Calu3 (cell line): ENCODE measurements at regions not wholly inside any gene's neighbourhood (a gene's known extent, or its start where the extent isn't known, plus 50 kb on each side); places are given as distances from the start of the nearest gene placed in this dataset.

Source experiments
- BruUV-seq: library from RNA; stranded (reverse); fragments of 400-500 nt; replicated peaks from 2 replicates; lab custom pipeline; 2021; lab: Mats Ljungman, UMichigan
- CTCF ChIA-PET: fragments of 300-600 bp; sonication (Branson Sonifier 250); formaldehyde crosslinking; loops from one replicate; lab custom pipeline; 2022; ENCODE audit warnings: antibody characterized with exemption; lab: Charles Lee
- DNase-seq: peaks from one replicate; pipeline ENCODE4 v3.0.0; 2022
- H3K27ac Mint-ChIP-seq: one replicate; pipeline ENCODE4 v1.8.0; 2022; ENCODE audit warnings: mixed read lengths; ENCODE audit not compliant: unreplicated experiment
- H3K27me3 Mint-ChIP-seq: one replicate; pipeline ENCODE4 v1.8.0; 2022; ENCODE audit warnings: mixed read lengths; ENCODE audit not compliant: unreplicated experiment
- H3K36me3 Mint-ChIP-seq: one replicate; pipeline ENCODE4 v1.8.0; 2022; ENCODE audit warnings: mild to moderate bottlenecking, moderate library complexity, mixed read lengths; ENCODE audit not compliant: insufficient read depth, unreplicated experiment
- H3K4me1 Mint-ChIP-seq: one replicate; pipeline ENCODE4 v1.8.0; 2022; ENCODE audit warnings: mild to moderate bottlenecking, low read depth, mixed read lengths; ENCODE audit not compliant: unreplicated experiment
- H3K4me3 Mint-ChIP-seq: one replicate; pipeline ENCODE4 v1.8.0; 2022; ENCODE audit warnings: mild to moderate bottlenecking, low read depth, moderate library complexity, mixed read lengths; ENCODE audit not compliant: unreplicated experiment
- H3K9me3 Mint-ChIP-seq: one replicate; pipeline ENCODE4 v1.8.0; 2022; ENCODE audit warnings: low read depth, mixed read lengths; ENCODE audit not compliant: unreplicated experiment
- intact Hi-C: fragments of 100-400 bp; cut with micrococcal nuclease; formaldehyde crosslinking; loops from one replicate; pipeline ENCODE4 v1.10.0; 2022; ENCODE audit not compliant: unreplicated experiment
- TF ChIP-seq, protein P1 (sequence below): fragments of 200-600 bp; IDR thresholded peaks from one replicate; pipeline ENCODE4 v1.8.0; 2022; ENCODE audit warnings: antibody characterized with exemption; ENCODE audit not compliant: unreplicated experiment

DNA sequence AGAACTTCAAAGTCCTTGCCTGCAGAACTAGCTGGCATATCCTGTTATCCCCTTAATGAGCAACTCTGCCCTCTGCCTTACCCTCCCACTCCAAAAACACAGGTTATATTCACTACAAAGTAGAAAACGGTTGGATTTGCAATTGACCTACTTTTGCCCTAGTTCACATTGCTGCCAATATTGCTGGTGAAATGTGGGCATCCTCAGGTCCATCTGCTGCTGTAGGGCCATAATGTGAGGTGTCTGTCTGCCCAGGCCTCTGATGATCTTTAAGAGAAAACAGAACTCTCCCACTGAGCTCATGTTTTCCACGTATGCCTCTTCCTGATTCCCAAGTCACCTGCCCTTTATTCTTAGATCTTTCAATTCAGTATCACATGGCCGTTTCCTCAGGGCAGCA, 294.0 kb upstream of the CDH20 start:
- peaks cover 2% of the 10 kb centered on the region for H3K9me3 Mint-ChIP-seq
- no peaks in the 10 kb centered on the region for H3K4me1 Mint-ChIP-seq
- H3K27ac Mint-ChIP-seq, result no peak overlapping the region
- H3K4me3 Mint-ChIP-seq, result no peak overlapping the region
- intact Hi-C loops, result no loop called here
- TF ChIP-seq, protein P1, sequence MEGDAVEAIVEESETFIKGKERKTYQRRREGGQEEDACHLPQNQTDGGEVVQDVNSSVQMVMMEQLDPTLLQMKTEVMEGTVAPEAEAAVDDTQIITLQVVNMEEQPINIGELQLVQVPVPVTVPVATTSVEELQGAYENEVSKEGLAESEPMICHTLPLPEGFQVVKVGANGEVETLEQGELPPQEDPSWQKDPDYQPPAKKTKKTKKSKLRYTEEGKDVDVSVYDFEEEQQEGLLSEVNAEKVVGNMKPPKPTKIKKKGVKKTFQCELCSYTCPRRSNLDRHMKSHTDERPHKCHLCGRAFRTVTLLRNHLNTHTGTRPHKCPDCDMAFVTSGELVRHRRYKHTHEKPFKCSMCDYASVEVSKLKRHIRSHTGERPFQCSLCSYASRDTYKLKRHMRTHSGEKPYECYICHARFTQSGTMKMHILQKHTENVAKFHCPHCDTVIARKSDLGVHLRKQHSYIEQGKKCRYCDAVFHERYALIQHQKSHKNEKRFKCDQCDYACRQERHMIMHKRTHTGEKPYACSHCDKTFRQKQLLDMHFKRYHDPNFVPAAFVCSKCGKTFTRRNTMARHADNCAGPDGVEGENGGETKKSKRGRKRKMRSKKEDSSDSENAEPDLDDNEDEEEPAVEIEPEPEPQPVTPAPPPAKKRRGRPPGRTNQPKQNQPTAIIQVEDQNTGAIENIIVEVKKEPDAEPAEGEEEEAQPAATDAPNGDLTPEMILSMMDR, result no peak
- H3K36me3 Mint-ChIP-seq, result no peaks in the 10 kb centered on the region
- no peak for DNase-seq
- no peaks in the 10 kb centered on the region for H3K27me3 Mint-ChIP-seq
- CTCF ChIA-PET, result no interaction called here
- no TSS peak for BruUV-seq

- Mint-ChIP-seq H3K27ac (no peak overlapping the region), H3K27me3 (no peaks in the 10 kb centered on the region), H3K4me1 (no peaks in the 10 kb centered on the region), H3K9me3 (peaks cover 2% of the 10 kb centered on the region), H3K4me3 (no peak overlapping the region), H3K36me3 (no peaks in the 10 kb centered on the region)
- TF ChIP-seq, protein P1, result no peak
- DNase-seq, result no peak
- intact Hi-C loops, result no loop called here
- CTCF ChIA-PET, result no interaction called here
- no TSS peak for BruUV-seq
Observed at GRCh38 chr18:61047794-61048193, 285.4 kb upstream of the CDH20 start.

GRCh38 chr18:61057443-61057842, 275.8 kb upstream of the CDH20 start:
- no peak overlapping the region for H3K4me3 Mint-ChIP-seq
- peaks cover 3% of the 10 kb centered on the region for H3K9me3 Mint-ChIP-seq
- CTCF ChIA-PET, result no interaction called here
- DNase-seq, result no peak
- no peaks in the 10 kb centered on the region for H3K4me1 Mint-ChIP-seq
- H3K27ac Mint-ChIP-seq, result no peak overlapping the region
- no peaks in the 10 kb centered on the region for H3K36me3 Mint-ChIP-seq
- TF ChIP-seq, protein P1, result no peak
- intact Hi-C loops, result no loop called here
- H3K27me3 Mint-ChIP-seq, result no peaks in the 10 kb centered on the region
- no TSS peak for BruUV-seq

GRCh38 chr18:61062258-61062657, 271.0 kb upstream of the CDH20 start:
- intact Hi-C loops, result no loop called here

More at GRCh38 chr18:61062258-61062657, 271.0 kb upstream of the CDH20 start:
- no peaks in the 10 kb centered on the region for H3K36me3 Mint-ChIP-seq
- no peak for DNase-seq
- H3K4me1 Mint-ChIP-seq, result no peaks in the 10 kb centered on the region
- no peak overlapping the region for H3K4me3 Mint-ChIP-seq
- H3K27ac Mint-ChIP-seq, result no peak overlapping the region
- BruUV-seq, result no TSS peak
- H3K27me3 Mint-ChIP-seq, result no peaks in the 10 kb centered on the region
- CTCF ChIA-PET, result no interaction called here
- TF ChIP-seq, protein P1, result no peak
- H3K9me3 Mint-ChIP-seq, result no peaks in the 10 kb centered on the region
